Naive B cell (primary cell): ENCODE measurements at regions not wholly inside any gene's neighbourhood (a gene's known extent, or its start where the extent isn't known, plus 50 kb on each side); places are given as distances from the start of the nearest gene placed in this dataset.

Experiments
- ATAC-seq, 2 donors: fragments of 150-1000 bp; cut with Tn5 transposase; 2 replicates each; pipeline ENCODE4 v1.10.0; 2021; ENCODE audit warnings: low read depth in 2 of 2, mild to moderate bottlenecking in 2 of 2, moderate library complexity in 2 of 2
- DNase-seq: peaks from one replicate; pipeline ENCODE4 v3.0.0; 2022
- H3K27ac Mint-ChIP-seq, 6 donors: one replicate each; pipeline ENCODE4 v1.8.0; 2020 to 2022; ENCODE audit warnings: mild to moderate bottlenecking in 6 of 6, mixed read lengths in 6 of 6, moderate library complexity in 5 of 6, inconsistent platforms in 2 of 6
- H3K27me3 Mint-ChIP-seq, 3 donors: one replicate each; pipeline ENCODE4 v1.8.0; 2021 to 2022; ENCODE audit warnings: mixed read lengths in 3 of 3, mild to moderate bottlenecking in 1 of 3
- H3K36me3 Mint-ChIP-seq, 2 donors: one replicate each; pipeline ENCODE4 v1.8.0; 2020 to 2022; ENCODE audit warnings: mixed read lengths in 2 of 2, inconsistent platforms in 1 of 2, mild to moderate bottlenecking in 1 of 2
- H3K4me1 Mint-ChIP-seq, 3 donors: one replicate each; pipeline ENCODE4 v1.8.0; 2020 to 2022; ENCODE audit warnings: mixed read lengths in 3 of 3, inconsistent platforms in 1 of 3, mild to moderate bottlenecking in 1 of 3, moderate library complexity in 1 of 3
- H3K4me3 Mint-ChIP-seq, 8 donors: one replicate each; pipeline ENCODE4 v1.8.0; 2020 to 2022; ENCODE audit warnings: mild to moderate bottlenecking in 8 of 8, mixed read lengths in 8 of 8, moderate library complexity in 8 of 8, inconsistent platforms in 2 of 8
- H3K9me3 Mint-ChIP-seq, 7 donors: one replicate each; pipeline ENCODE4 v1.8.0; 2020 to 2022; ENCODE audit warnings: mixed read lengths in 7 of 7, mild to moderate bottlenecking in 5 of 7, inconsistent platforms in 2 of 7, moderate library complexity in 1 of 7

- Mint-ChIP-seq H3K4me3 (no peak overlapping the region), H3K27me3 (no peaks in the 10 kb centered on the region), H3K27ac (no peak overlapping the region), H3K36me3 (no peaks in the 10 kb centered on the region), H3K4me1 (no peaks in the 10 kb centered on the region), H3K9me3 (peaks cover 0 to 2% (median 0%) of the 10 kb centered on the region in 7 donors)
- DNase-seq = no peak
- ATAC-seq = no peak
These were observed 1122.3 kb upstream of the PCDH10 start for GRCh38 chr4:132026816-132027215.

DNA sequence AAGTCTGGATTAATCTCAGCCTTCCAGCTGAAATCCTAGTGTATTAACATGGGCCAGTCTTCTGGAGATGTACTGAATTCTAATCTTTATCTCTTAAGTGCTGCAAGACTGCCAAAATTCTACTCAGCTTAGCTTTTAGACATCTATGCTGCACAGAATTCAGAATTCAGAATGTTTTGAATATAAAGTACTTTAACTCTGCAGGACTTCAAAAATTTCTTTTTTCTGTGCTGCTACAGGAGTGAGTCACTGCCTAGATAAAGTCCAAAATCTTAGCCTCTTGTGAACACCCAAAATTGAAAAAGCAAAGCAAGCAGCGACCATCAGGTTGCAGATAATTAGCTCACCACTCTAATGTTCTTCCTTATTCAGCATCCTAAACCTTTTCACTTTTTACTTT lies 1092.6 kb upstream of the PCDH10 start:
- Mint-ChIP-seq H3K27ac (no peak overlapping the region), H3K4me1 (no peaks in the 10 kb centered on the region), H3K36me3 (no peaks in the 10 kb centered on the region), H3K27me3 (no peaks in the 10 kb centered on the region), H3K9me3 (peaks cover 0 to 13% (median 8%) of the 10 kb centered on the region in 7 donors), H3K4me3 (no peak overlapping the region)
- ATAC-seq (no peak), DNase-seq (no peak)

DNA sequence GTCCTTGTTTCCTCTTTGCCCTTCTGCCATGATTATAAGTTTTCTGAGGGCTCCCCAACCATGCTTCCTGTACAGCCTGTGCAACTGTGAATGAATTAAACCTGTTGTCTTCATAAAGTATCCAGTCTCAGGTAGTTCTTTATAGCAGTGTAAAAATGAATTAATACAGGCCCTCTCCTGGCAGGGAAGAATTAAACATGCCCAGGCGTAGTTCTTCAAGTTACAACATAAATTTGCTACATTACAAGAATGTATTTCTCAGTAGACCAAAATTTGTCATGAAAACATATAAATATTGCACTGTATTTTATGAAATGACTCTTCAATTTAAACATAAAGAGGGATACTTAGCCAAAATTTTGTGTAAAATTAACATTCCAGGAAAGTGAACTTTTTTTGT lies 1089.9 kb upstream of the PCDH10 start:
- no peak overlapping the region for H3K27ac Mint-ChIP-seq
- peaks cover 0 to 14% (median 9%) of the 10 kb centered on the region in 7 donors for H3K9me3 Mint-ChIP-seq
- H3K4me3 Mint-ChIP-seq = no peak overlapping the region
- DNase-seq (no peak), ATAC-seq (no peak)
- H3K27me3 Mint-ChIP-seq = no peaks in the 10 kb centered on the region
- H3K4me1 Mint-ChIP-seq = no peaks in the 10 kb centered on the region
- H3K36me3 Mint-ChIP-seq = no peaks in the 10 kb centered on the region

GRCh38 chr4:132062611-132063239 lies 1086.4 kb upstream of the PCDH10 start:
- no peaks in the 10 kb centered on the region for H3K27me3 Mint-ChIP-seq
- ATAC-seq (no peak), DNase-seq (no peak)
- H3K9me3 Mint-ChIP-seq = peaks cover 0 to 9% (median 5%) of the 10 kb centered on the region in 7 donors
- H3K27ac Mint-ChIP-seq = peak overlapping the region in 1 of 6 donors; percentile 60
- no peaks in the 10 kb centered on the region for H3K36me3 Mint-ChIP-seq
- no peak overlapping the region for H3K4me3 Mint-ChIP-seq
- no peaks in the 10 kb centered on the region for H3K4me1 Mint-ChIP-seq

DNA sequence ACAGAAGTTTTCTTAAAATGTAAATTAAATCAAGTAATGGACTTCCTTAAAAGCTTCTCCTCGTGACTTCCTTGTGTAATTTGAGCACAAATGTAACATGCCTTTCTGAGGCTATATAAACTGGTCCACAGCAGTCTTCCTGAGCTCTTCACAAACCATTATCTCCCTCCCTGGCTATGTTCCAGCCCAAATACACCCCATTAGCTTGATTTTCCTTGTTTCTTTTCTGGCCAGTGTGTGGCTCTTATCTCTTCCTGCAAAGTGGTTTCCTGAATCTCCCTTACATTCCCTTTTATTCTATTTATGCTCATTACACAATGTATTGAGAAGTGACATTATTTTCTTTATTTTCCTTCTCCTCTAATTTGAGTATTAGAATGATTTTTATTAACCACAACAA lies 1085.3 kb upstream of the PCDH10 start:
- Mint-ChIP-seq H3K9me3 (peaks cover 0 to 6% (median 5%) of the 10 kb centered on the region in 7 donors), H3K36me3 (no peaks in the 10 kb centered on the region), H3K4me3 (peak overlapping the region in 1 of 8 donors; percentile 71), H3K27ac (no peak overlapping the region), H3K27me3 (no peaks in the 10 kb centered on the region), H3K4me1 (no peaks in the 10 kb centered on the region)
- ATAC-seq (no peak), DNase-seq (no peak)

DNA sequence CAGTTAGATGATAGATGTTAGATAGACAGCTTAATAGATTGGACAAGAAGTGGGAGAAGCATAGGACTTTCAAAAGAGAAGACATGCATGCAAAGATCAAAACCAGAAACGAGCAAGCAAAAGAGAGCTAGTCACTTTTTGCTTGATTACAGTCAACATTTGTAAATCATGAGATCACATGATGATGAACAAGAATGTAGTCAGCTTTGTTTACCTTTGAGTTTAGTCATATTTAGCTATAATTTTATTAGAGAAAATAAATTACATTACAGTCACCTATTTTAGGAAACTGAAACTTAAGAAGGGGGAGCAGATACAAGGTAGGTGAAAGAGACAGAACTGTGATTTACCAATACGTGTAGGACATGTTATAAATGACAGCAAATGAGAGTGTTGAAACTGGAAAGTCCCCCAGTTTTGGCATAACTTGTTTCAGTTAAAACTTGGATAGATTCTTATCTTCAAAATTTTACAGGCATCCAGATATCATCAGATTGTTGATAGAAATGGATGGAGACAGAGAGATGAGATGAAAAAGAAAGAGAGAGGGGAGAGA lies 1083.1 kb upstream of the PCDH10 start:
- ATAC-seq = no peak
- no peak for DNase-seq
- Mint-ChIP-seq H3K27me3 (no peaks in the 10 kb centered on the region), H3K36me3 (no peaks in the 10 kb centered on the region), H3K9me3 (peaks cover 0 to 6% (median 0%) of the 10 kb centered on the region in 7 donors), H3K4me3 (no peak overlapping the region), H3K4me1 (no peaks in the 10 kb centered on the region), H3K27ac (peak overlapping the region in 1 of 6 donors; percentile 5)

GRCh38 chr4:132071815-132072214 lies 1077.3 kb upstream of the PCDH10 start:
- ATAC-seq = no peak
- H3K9me3 Mint-ChIP-seq = no peaks in the 10 kb centered on the region

GRCh38 chr4:132076829-132077228 lies 1072.3 kb upstream of the PCDH10 start:
- H3K4me3 Mint-ChIP-seq = no peak overlapping the region
- no peak overlapping the region for H3K27ac Mint-ChIP-seq
- H3K9me3 Mint-ChIP-seq = peaks cover 0 to 5% (median 0%) of the 10 kb centered on the region in 7 donors
- no peaks in the 10 kb centered on the region for H3K27me3 Mint-ChIP-seq
- ATAC-seq (no peak), DNase-seq (no peak)
- H3K4me1 Mint-ChIP-seq = no peaks in the 10 kb centered on the region
- no peaks in the 10 kb centered on the region for H3K36me3 Mint-ChIP-seq

More at GRCh38 chr4:132071815-132072214, 1077.3 kb upstream of the PCDH10 start:
- DNase-seq = no peak
- Mint-ChIP-seq H3K4me1 (no peaks in the 10 kb centered on the region), H3K27ac (no peak overlapping the region), H3K4me3 (no peak overlapping the region), H3K27me3 (no peaks in the 10 kb centered on the region), H3K36me3 (no peaks in the 10 kb centered on the region)

DNA sequence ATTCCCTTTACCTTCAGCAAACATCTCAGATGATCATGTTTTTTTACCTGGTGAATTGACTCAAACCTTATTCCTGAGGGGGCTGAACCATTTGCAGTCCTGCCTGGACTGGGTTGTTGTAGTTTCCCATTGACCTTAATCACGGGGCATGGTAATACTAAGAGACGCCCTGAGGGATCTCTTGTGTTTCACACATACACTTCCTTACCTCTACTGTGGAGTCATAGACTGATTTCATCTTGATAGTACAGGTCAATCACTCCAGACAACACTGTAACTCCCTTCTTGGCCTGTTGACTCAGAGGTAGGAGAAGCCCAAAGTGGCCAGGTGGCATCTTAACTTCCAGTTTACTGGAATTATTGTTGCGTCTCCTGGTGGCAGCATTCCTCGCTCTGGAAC lies 1064.0 kb upstream of the PCDH10 start:
- ATAC-seq (no peak), DNase-seq (no peak)
- no peak overlapping the region for H3K27ac Mint-ChIP-seq
- H3K9me3 Mint-ChIP-seq = peaks cover 0 to 13% (median 8%) of the 10 kb centered on the region in 7 donors
- no peaks in the 10 kb centered on the region for H3K36me3 Mint-ChIP-seq
- H3K27me3 Mint-ChIP-seq = no peaks in the 10 kb centered on the region
- H3K4me3 Mint-ChIP-seq = peak overlapping the region in 1 of 8 donors; percentile 53
- H3K4me1 Mint-ChIP-seq = no peaks in the 10 kb centered on the region

DNA sequence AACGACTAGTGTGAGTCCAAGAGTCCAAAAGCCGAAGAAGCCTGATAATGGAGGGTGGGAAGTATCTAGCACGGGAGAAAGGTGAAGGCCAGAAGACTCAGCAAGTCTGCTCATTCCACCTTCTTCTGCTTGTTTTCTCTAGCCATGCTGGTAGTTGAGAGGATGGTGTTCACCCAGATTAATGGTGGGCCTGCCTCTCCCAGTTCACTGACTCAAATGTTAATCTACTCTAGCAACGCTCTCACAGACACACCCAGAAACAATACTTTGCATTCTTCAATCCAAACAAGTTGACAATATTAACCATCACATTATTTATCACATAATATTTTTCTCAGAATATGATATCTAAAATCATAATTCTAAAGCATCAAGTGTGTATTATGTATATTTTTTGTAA lies 1055.1 kb upstream of the PCDH10 start:
- Mint-ChIP-seq H3K4me1 (no peaks in the 10 kb centered on the region), H3K36me3 (no peaks in the 10 kb centered on the region), H3K27ac (no peak overlapping the region), H3K4me3 (no peak overlapping the region), H3K9me3 (peaks cover 0 to 6% (median 3%) of the 10 kb centered on the region in 7 donors), H3K27me3 (no peaks in the 10 kb centered on the region)
- ATAC-seq (no peak), DNase-seq (no peak)

- Mint-ChIP-seq H3K27ac (no peak overlapping the region), H3K4me3 (no peak overlapping the region), H3K4me1 (no peaks in the 10 kb centered on the region), H3K9me3 (peaks cover 0 to 6% (median 3%) of the 10 kb centered on the region in 7 donors), H3K27me3 (no peaks in the 10 kb centered on the region), H3K36me3 (no peaks in the 10 kb centered on the region)
- DNase-seq (no peak), ATAC-seq (no peak)
These were observed 1052.1 kb upstream of the PCDH10 start for GRCh38 chr4:132097041-132097440.

DNA sequence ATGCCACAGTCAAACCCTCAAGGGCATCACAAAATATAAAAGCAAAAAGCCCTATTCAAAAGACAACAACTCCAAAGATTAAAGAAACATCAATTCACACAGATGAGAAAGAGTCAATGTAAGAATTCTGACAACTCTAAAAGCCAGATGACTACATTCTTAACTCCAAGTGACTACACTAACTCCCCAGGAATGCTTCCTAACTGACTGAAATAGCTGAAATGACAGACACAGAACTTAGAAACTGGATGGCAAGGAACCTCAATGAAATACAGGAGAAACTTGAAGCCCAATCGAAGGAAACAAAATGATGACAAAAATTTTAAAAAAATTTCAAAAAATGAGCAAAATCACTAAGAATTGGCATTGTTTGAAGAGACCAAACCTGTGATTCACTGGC lies 1047.6 kb upstream of the PCDH10 start:
- no peak for DNase-seq
- Mint-ChIP-seq H3K4me1 (no peaks in the 10 kb centered on the region), H3K27ac (no peak overlapping the region), H3K36me3 (no peaks in the 10 kb centered on the region), H3K9me3 (peaks cover 0 to 4% (median 0%) of the 10 kb centered on the region in 7 donors), H3K4me3 (no peak overlapping the region), H3K27me3 (no peaks in the 10 kb centered on the region)
- no peak for ATAC-seq

GRCh38 chr4:132108784-132109183 lies 1040.3 kb upstream of the PCDH10 start:
- H3K4me1 Mint-ChIP-seq = no peaks in the 10 kb centered on the region
- H3K36me3 Mint-ChIP-seq = no peaks in the 10 kb centered on the region
- no peak overlapping the region for H3K4me3 Mint-ChIP-seq
- DNase-seq = no peak
- H3K9me3 Mint-ChIP-seq = no peaks in the 10 kb centered on the region
- H3K27me3 Mint-ChIP-seq = no peaks in the 10 kb centered on the region
- no peak for ATAC-seq
- H3K27ac Mint-ChIP-seq = no peak overlapping the region

- Mint-ChIP-seq H3K4me3 (no peak overlapping the region), H3K27ac (no peak overlapping the region), H3K36me3 (no peaks in the 10 kb centered on the region), H3K27me3 (no peaks in the 10 kb centered on the region), H3K4me1 (peaks cover 0 to 6% (median 0%) of the 10 kb centered on the region in 3 donors), H3K9me3 (peaks cover 0 to 7% (median 2%) of the 10 kb centered on the region in 7 donors)
- no peak for DNase-seq
- ATAC-seq = no peak
These were observed 1034.2 kb upstream of the PCDH10 start for GRCh38 chr4:132114885-132115284.
